Right atrium auricular region (tissue), 2 donors: ENCODE measurements at regions not wholly inside any gene's neighbourhood (a gene's known extent, or its start where the extent isn't known, plus 50 kb on each side); places are given as distances from the start of the nearest gene placed in this dataset.

ENCODE experiments used
- DNase-seq: peaks from one replicate; pipeline ENCODE4 v3.0.0-alpha.2; 2019; ENCODE audit warnings: low spot score
- H3K27ac ChIP-seq, 2 donors: fragments of 200-600 bp; sonication (generic); 1 replicate in 1 of 2; 2 replicates in 1 of 2; pipeline ENCODE4 v1.5.1; 2016 to 2019
- H3K27me3 ChIP-seq, 2 donors: fragments of 200-600 bp; sonication (generic); one replicate each; pipeline versions ENCODE4 v1.5.1 to v1.6.0; 2017 to 2019
- H3K36me3 ChIP-seq: fragments of 200-600 bp; sonication (generic); one replicate; pipeline ENCODE4 v1.5.1; 2016
- H3K4me1 ChIP-seq, 2 donors: fragments of 200-600 bp; sonication (generic); one replicate each; pipeline versions ENCODE4 v1.5.1 to v1.6.0; 2017 to 2019
- H3K4me3 ChIP-seq, 2 donors: fragments of 200-600 bp; sonication (generic); 1 replicate in 1 of 2; 2 replicates in 1 of 2; pipeline ENCODE4 v1.5.1; 2017 to 2019; ENCODE audit warnings: mild to moderate bottlenecking in 1 of 2, moderate library complexity in 1 of 2
- H3K9me3 ChIP-seq, 2 donors: fragments of 200-600 bp; sonication (generic); one replicate each; pipeline ENCODE4 v1.5.1; 2019
- CTCF ChIP-seq, 2 donors: fragments of 200-600 bp; sonication (generic); IDR thresholded peaks; one replicate each; pipeline ENCODE4 v1.5.1; 2019; ENCODE audit warnings: antibody characterized with exemption in 2 of 2

DNA sequence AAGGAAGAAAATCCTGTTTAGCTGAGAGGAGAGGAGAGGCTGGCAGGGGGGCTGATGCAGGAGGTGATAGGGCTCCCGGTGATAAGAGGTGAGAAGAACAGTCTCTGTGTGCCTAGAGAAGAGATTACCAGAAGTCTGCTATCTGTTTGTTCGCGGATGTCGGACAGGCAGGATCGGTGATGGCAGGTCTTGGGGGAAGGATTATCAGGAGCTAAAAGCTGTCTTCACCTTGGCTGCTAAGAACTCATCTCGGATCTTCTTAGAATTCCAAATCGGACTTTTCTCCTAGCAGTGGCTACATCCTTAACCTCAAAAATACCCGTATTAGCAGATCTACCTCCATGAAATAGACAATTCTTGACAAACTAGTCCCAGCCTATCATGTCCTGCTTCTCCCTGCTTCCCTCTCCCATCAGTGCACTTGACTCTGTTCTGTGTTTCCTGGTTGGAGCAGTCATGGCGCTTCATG, 282.1 kb upstream of the TRIB2 start:
- H3K4me3 ChIP-seq, result no peak overlapping the region
- no peaks in the 10 kb centered on the region for H3K27me3 ChIP-seq
- H3K4me1 ChIP-seq, result no peaks in the 10 kb centered on the region
- H3K9me3 ChIP-seq, result no peaks in the 10 kb centered on the region
- no peaks in the 10 kb centered on the region for H3K36me3 ChIP-seq
- no peak for DNase-seq
- TF ChIP-seq CTCF (IDR thresholded peaks at IDR 0.05), result no peak
- no peak overlapping the region for H3K27ac ChIP-seq

GRCh38 chr2:12435430-12436222, 281.1 kb upstream of the TRIB2 start:
- TF ChIP-seq CTCF (IDR thresholded peaks at IDR 0.05), result no peak
- DNase-seq, result no peak
- Histone ChIP-seq H3K27me3 (no peaks in the 10 kb centered on the region), H3K27ac (no peak overlapping the region), H3K4me3 (no peak overlapping the region), H3K36me3 (no peaks in the 10 kb centered on the region), H3K4me1 (no peaks in the 10 kb centered on the region), H3K9me3 (no peaks in the 10 kb centered on the region)

DNA sequence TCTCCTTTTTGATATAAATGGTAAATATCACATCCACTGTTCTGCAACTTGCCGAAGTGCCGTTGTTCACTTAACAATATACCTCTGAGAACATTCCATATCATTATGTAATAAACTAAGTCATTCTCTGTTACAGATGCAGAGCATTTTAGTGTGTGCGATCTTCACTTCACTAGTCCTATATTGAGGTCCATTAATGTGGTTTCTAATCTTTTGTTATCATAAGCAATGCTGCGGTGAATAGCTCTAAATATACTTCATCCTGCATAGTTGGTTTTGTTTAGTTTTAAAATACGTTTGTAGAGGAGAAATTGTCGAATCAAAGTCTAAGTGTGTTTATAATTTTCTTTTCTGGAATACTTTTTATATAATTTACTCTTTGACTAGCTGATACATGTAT, 280.3 kb upstream of the TRIB2 start:
- DNase-seq, result no peak
- Histone ChIP-seq H3K9me3 (no peaks in the 10 kb centered on the region), H3K4me3 (no peak overlapping the region), H3K27me3 (no peaks in the 10 kb centered on the region), H3K36me3 (no peaks in the 10 kb centered on the region), H3K27ac (no peak overlapping the region), H3K4me1 (no peaks in the 10 kb centered on the region)
- no peak for TF ChIP-seq CTCF (IDR thresholded peaks at IDR 0.05)

- H3K4me3 ChIP-seq, result no peak overlapping the region
- H3K9me3 ChIP-seq, result no peaks in the 10 kb centered on the region
- H3K4me1 ChIP-seq, result no peaks in the 10 kb centered on the region
- no peak for DNase-seq
- H3K27ac ChIP-seq, result no peak overlapping the region
- H3K36me3 ChIP-seq, result no peaks in the 10 kb centered on the region
- no peak for TF ChIP-seq CTCF (IDR thresholded peaks at IDR 0.05)
- H3K27me3 ChIP-seq, result no peaks in the 10 kb centered on the region
Measured at GRCh38 chr2:12436935-12437561, 279.7 kb upstream of the TRIB2 start.

- Histone ChIP-seq H3K4me3 (no peak overlapping the region), H3K27me3 (no peaks in the 10 kb centered on the region), H3K9me3 (no peaks in the 10 kb centered on the region), H3K27ac (no peak overlapping the region), H3K4me1 (no peaks in the 10 kb centered on the region), H3K36me3 (no peaks in the 10 kb centered on the region)
- no peak for DNase-seq
- TF ChIP-seq CTCF (IDR thresholded peaks at IDR 0.05), result no peak
Measured at GRCh38 chr2:12440731-12441130, 276.0 kb upstream of the TRIB2 start.
